ENCODE measurements at regions not wholly inside any gene's neighbourhood (a gene's known extent, or its start where the extent isn't known, plus 50 kb on each side); places are given as distances from the start of the nearest gene placed in this dataset.
A peak's percentile ranks its signal among the peaks of the same experiment; 100 is the strongest.
"Not testable (repeated sequence)": the region's sequence is repeated elsewhere in the genome, so short reads cannot be mapped to it uniquely, and the experiment has no call there.

GRCh38 chr5:17748201-17748600 is 113.9 kb downstream of the TAF11L14 start:
- Histone ChIP-seq H3K4me3 (no peak overlapping the region), H3K4me1 (peaks cover 0 to 3% (median 0%) of the 10 kb centered on the region in 4 donors), H3K9me3 (no peaks in the 10 kb centered on the region), H3K27me3 (no peaks in the 10 kb centered on the region), H3K36me3 (no peaks in the 10 kb centered on the region), H3K27ac (no peak overlapping the region)
- ATAC-seq (ENCODE audit: low FRiP score in 2 of 2) (no peak), DNase-seq (no peak)
- TF ChIP-seq EP300 (IDR thresholded peaks at IDR 0.05) (no peak), POLR2A (IDR thresholded peaks at IDR 0.05) (no peak), CTCF (IDR thresholded peaks at IDR 0.05) (no peak), POLR2AphosphoS5 (IDR thresholded peaks at IDR 0.05) (no peak)
- WGBS, 2 donors = 46 to 56% methylated on average over 2 of the region's 2 CpGs

- DNase-seq = no peak
- TF ChIP-seq CTCF (IDR thresholded peaks at IDR 0.05) (no peak), EP300 (IDR thresholded peaks at IDR 0.05) (no peak), POLR2A (IDR thresholded peaks at IDR 0.05) (no peak), POLR2AphosphoS5 (IDR thresholded peaks at IDR 0.05) (no peak)
- ATAC-seq (ENCODE audit: low FRiP score in 2 of 2) = no peak
- H3K27ac ChIP-seq = no peak overlapping the region
- H3K36me3 ChIP-seq = no peaks in the 10 kb centered on the region
- H3K9me3 ChIP-seq = no peaks in the 10 kb centered on the region
- peaks cover 0 to 3% (median 0%) of the 10 kb centered on the region in 4 donors for H3K4me1 ChIP-seq
- no peak overlapping the region for H3K4me3 ChIP-seq
- no peaks in the 10 kb centered on the region for H3K27me3 ChIP-seq
- 39 to 69% methylated on average over 1 of the region's 1 CpG for WGBS, 2 donors
Observed at GRCh38 chr5:17748941-17749340, 114.7 kb downstream of the TAF11L14 start.

- not testable (repeated sequence) for H3K9me3 ChIP-seq; ATAC-seq (ENCODE audit: low FRiP score in 2 of 2); H3K4me3 ChIP-seq; H3K4me1 ChIP-seq; H3K27me3 ChIP-seq; H3K36me3 ChIP-seq; H3K27ac ChIP-seq
- 89 to 93% methylated on average over 8 to 12 of the region's 12 CpGs for WGBS, 2 donors
- peak in 1 of 2 donors; percentile 40 for DNase-seq
Observed at GRCh38 chr5:17755406-17755805, 121.1 kb downstream of the TAF11L14 start.

DNA sequence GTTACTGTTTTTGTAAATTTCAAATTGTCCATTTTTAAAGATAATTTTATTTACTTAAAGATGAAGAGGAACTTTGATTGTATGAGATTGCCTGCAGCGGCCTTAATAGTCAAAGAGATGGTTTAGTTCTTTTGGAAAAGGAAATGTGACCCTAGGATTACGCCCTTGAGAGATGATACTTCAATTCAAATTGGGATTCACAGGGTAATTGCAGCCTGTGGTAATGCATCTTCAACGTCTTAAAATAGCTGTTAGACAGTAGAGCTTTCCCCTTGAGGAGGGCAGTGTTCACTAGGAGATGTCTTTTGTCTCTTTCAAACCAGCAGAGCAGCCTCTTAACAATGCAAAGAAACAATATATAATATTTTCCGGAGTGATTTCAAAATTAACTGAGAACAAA is 127.1 kb downstream of the TAF11L14 start:
- TF ChIP-seq POLR2AphosphoS5 (IDR thresholded peaks at IDR 0.05) (no peak), POLR2A (IDR thresholded peaks at IDR 0.05) (no peak), EP300 (IDR thresholded peaks at IDR 0.05) (no peak), CTCF (IDR thresholded peaks at IDR 0.05) (no peak)
- DNase-seq = no peak
- Histone ChIP-seq H3K4me3 (no peak overlapping the region), H3K27me3 (no peaks in the 10 kb centered on the region), H3K9me3 (no peaks in the 10 kb centered on the region), H3K36me3 (no peaks in the 10 kb centered on the region), H3K4me1 (no peaks in the 10 kb centered on the region), H3K27ac (no peak overlapping the region)
- no peak for ATAC-seq (ENCODE audit: low FRiP score in 2 of 2)
- WGBS, 2 donors = 68 to 77% methylated on average over 4 of the region's 4 CpGs

GRCh38 chr5:17763301-17763700 is 129.0 kb downstream of the TAF11L14 start:
- H3K27me3 ChIP-seq = no peaks in the 10 kb centered on the region
- H3K27ac ChIP-seq = no peak overlapping the region
- H3K4me1 ChIP-seq = no peaks in the 10 kb centered on the region
- no peaks in the 10 kb centered on the region for H3K36me3 ChIP-seq
- no peak overlapping the region for H3K4me3 ChIP-seq
- 91 to 92% methylated on average over 1 of the region's 1 CpG for WGBS, 2 donors
- TF ChIP-seq CTCF (IDR thresholded peaks at IDR 0.05) = no peak
- no peak for TF ChIP-seq EP300 (IDR thresholded peaks at IDR 0.05)
- TF ChIP-seq POLR2A (IDR thresholded peaks at IDR 0.05) = no peak
- TF ChIP-seq POLR2AphosphoS5 (IDR thresholded peaks at IDR 0.05) = no peak
- no peaks in the 10 kb centered on the region for H3K9me3 ChIP-seq
- DNase-seq = no peak
- peak in 1 of 2 donors; percentile 63 for ATAC-seq (ENCODE audit: low FRiP score in 2 of 2)
